GM20431 (cell line): ENCODE measurements at regions not wholly inside any gene's neighbourhood (a gene's known extent, or its start where the extent isn't known, plus 50 kb on each side); places are given as distances from the start of the nearest gene placed in this dataset.

Experiments used
- in situ Hi-C: fragments of 300-500 bp; cut with MseI, MboI; formaldehyde crosslinking; loops from one replicate; pipeline ENCODE4 v1.15.0; 2020; ENCODE audit warnings: low sequenced_read_pairs; ENCODE audit not compliant: unreplicated experiment

DNA sequence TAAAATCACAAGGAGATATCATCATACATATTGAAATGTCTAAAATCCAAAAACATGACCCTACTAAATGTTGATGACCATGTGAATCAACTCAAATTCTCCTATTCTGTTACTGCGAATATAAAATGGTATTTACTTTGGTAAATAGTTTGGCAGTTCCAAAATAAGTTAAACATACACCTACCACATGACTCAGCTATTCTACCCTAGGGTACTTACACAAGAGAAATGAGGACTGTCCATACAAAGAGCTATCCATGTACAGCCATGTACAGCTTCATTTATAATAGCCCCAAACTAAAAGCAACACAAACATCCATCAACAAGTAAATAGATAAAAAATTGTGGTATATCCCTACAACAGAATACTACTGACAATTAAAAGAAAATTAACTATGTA lies 346.1 kb upstream of the TENM4 start:
- in situ Hi-C loops, result no loop called here

- in situ Hi-C loops, result no loop called here
These were observed 343.0 kb upstream of the TENM4 start for GRCh38 chr11:79783833-79784232.

DNA sequence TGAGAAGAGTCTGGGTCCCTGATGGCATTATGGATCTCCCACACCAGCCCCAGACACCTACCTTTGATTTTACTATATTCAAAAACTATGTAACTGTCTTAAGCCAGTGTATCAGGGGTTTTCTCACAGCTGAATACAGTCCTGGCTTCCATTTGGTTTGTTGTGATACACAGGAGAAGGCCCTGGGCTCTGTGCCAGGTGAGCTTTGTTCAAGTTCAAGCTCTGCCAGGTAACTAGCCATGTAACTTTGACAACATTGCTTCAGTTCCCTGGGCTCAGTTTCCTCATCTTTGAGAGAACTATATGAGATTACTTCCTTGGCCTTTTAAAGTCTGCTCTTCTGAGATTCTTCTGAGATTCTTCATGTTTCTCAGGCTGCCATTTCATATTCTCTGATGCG lies 327.5 kb upstream of the TENM4 start:
- in situ Hi-C loops, result no loop called here

- in situ Hi-C loops, result no loop called here
These were observed 321.6 kb upstream of the TENM4 start for GRCh38 chr11:79762279-79762921.

DNA sequence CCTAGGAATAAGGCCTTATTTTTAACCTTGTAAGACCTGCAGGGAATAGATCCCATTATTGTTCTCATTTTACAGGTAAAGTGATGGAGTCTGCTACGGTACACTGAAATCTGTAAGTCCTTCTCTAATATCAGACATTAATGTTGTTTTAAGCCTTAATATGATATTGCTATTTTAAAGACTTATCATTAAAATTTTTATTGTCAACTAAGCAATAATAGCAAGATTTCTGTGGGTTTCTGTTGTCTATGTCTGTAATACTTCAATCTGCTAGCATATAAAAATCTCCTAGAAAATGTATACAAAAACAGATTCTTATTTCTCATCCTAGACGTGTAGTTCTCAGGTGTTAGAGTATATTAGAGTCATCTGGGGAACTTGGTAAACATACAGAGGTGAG lies 317.5 kb upstream of the TENM4 start:
- in situ Hi-C loops, result no loop called here

- in situ Hi-C loops, result no loop called here
These were observed 306.6 kb upstream of the TENM4 start for GRCh38 chr11:79747406-79747805.

DNA sequence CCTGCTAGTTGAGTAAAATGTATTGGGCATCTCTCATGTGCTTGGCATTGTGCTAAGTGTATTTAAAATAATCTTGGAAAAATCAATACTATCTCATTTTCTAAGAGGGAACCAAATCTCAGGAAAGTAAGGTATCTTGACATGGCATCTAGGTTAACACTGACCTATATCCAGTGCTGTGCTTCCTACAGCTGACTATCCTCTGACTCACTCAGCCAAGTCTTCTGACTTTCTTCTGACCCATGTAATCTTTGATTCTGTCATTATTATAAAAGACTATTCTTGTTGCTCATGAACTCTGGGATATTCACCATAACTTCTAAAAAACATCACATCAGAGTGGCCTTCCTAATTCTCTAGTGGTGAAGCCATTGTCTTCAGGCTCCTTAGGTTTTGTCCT lies 304.1 kb upstream of the TENM4 start:
- in situ Hi-C loops, result no loop called here

DNA sequence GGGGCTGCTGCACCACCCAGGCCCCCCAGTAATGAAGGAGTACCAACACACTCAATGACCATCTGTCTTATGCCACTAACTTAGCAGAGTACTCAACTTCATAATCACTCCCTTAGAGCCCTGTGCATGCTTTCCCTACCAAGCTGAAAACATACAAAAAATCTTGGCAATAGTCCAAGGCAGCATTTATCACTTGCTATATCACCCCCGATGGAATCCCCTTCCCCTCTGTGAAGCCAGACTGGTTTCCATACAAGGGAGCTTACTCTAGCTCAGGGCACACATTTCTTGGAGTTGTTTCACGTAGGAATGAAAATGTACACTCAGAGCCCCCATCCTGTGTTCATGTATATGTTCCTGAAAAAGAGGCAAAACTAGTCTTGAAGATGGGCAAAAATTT lies 301.3 kb upstream of the TENM4 start:
- in situ Hi-C loops, result no loop called here

GRCh38 chr11:79739591-79739990 lies 298.8 kb upstream of the TENM4 start:
- in situ Hi-C loops, result no loop called here

DNA sequence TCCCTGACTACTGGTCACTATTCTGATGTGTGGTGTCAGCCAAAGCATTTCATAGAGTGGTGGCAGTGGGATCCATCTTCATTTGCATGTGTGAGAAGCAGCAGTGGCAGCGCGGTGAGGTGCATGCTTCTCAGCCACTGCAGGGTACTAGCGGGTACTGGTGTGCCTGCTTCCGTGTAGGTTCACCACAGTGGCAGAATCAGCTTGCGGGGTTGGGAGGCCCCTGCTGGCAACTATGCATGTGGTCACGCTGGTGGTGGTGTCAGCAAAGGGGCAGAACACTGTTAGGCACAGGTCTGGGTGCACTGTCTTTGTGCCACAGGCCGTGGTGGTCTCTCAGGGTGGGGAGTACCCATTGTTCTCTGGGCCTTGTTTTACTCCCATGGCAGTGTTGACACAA lies 286.4 kb upstream of the TENM4 start:
- in situ Hi-C loops, result no loop called here

DNA sequence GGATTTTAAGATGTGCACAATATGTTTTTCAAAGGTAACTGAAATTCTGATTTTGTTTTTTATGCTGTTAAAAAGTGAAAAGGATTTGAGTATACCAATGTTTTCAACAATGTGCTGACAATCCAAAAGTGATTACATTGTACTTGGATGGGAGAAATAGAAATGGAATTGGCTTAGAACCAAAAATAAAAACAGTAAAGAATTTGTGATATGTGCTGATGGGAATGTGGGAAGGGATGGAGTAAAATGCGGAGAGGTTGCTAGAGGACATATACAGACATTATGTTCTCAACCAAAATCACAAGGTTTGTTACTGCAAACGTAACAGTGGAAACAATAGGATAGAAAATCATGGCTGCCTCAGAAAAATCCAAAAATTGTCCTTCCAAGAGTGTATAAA lies 279.3 kb upstream of the TENM4 start:
- in situ Hi-C loops, result no loop called here

DNA sequence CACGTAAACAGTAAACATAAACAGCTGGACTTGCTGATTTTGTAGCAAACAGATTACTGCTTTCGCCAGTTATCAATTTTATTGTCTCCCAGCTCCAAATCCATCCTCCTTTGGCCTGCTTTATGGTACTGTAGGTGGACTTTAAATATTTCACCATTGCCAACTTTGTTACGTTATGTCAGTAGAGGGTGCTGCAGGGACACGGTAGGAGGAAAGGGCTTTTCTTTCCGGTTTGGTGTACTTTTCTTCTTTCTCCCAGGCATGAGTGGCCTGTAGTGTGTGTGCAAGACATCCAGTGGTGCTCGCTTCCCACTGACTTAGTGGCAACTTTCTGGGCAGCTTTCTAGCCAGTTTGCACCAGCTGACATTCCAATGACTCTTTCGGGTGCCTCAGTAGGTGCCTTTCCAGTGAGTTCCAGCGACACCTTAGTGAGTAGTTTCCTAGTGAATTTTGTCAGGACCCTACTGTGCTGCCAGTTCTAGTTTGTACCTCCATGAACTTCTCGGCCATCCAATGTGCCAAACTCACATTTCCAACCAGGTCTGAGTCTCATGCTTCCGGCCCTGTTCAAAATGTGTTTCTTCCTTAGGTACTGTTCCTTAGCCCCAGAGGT lies 267.6 kb upstream of the TENM4 start:
- in situ Hi-C loops, result no loop called here

GRCh38 chr11:79705648-79706047 lies 264.8 kb upstream of the TENM4 start:
- in situ Hi-C loops, result no loop called here

GRCh38 chr11:79702303-79702702 lies 261.5 kb upstream of the TENM4 start:
- in situ Hi-C loops, result no loop called here

- in situ Hi-C loops, result no loop called here
These were observed 258.4 kb upstream of the TENM4 start for GRCh38 chr11:79699246-79699645.

GRCh38 chr11:79697905-79698304 lies 257.1 kb upstream of the TENM4 start:
- in situ Hi-C loops, result no loop called here

GRCh38 chr11:79694368-79694767 lies 253.5 kb upstream of the TENM4 start:
- in situ Hi-C loops, result no loop called here

GRCh38 chr11:79691445-79691844 lies 250.6 kb upstream of the TENM4 start:
- in situ Hi-C loops, result no loop called here

- in situ Hi-C loops, result no loop called here
These were observed 246.0 kb upstream of the TENM4 start for GRCh38 chr11:79686703-79687419.

DNA sequence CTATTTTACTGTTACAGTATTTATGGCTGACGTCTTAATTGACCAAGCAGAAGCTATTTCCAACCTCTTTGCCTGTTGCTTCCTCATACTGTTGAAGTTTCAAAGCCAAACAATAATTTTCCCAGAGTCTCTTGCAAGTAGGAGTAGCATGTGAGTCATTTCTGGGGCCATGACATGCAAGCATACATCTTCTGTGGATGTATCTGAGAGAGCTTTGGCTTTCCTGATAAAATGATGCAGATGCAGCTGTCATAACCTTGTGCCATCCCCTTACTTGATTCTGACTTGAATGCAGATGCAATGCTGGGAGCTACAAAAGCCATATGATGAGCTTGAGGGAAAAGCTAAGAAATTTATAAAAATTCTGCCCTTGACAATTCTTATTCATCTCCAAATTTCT lies 243.1 kb upstream of the TENM4 start:
- in situ Hi-C loops, result no loop called here

DNA sequence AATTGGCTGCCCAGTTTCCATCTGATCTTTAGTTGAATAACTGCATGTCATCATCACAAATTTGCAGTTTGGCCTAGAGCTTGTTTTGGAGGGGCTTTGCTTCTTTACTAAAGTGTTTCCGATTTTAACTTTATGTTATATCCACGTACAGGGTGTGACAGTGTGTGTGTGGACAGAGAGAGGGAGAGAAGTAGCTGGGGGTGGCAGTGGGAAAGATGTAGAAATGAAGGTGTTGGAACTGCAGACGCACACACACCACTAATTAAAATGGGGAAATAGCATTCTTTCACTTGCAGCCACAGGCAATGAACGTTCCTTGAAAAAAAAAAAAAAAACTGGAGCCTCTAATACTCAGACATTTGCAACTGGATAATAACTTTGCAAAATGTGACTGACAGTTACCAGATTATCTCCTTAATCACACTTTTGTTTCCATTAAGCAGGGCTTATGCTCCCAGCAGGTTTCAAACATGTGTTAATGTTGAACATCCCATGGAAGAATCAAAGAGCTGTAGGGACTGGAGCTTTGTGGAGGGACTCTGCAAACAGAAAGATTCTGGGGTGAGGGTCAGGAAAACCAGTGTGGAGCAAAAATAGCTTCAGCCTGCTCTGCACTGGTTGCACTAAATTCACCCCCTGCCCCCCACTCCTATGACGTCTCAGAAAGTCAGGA lies 238.1 kb upstream of the TENM4 start:
- in situ Hi-C loops, result no loop called here
